ENCODE measurements at regions not wholly inside any gene's neighbourhood (a gene's known extent, or its start where the extent isn't known, plus 50 kb on each side); places are given as distances from the start of the nearest gene placed in this dataset.

GRCh38 chr4:123884922-123885321 is 488.3 kb downstream of the SPRY1 start:
- no peaks in the 10 kb centered on the region for H3K36me3 ChIP-seq
- TF ChIP-seq CTCF (IDR thresholded peaks at IDR 0.05) = no peak
- intact Hi-C loops (cut with DNase I) = loop anchor here in 1 of 10 donors (5.0 kb wide), 1 partner anchor 38 kb away; no protein-coding TSS in a partner anchor
- ATAC-seq (no peak), DNase-seq (no peak)
- no peaks in the 10 kb centered on the region for H3K27me3 ChIP-seq
- peaks cover 0 to 13% (median 0%) of the 10 kb centered on the region in 11 donors for H3K9me3 ChIP-seq
- H3K4me1 ChIP-seq = peaks cover 0 to 9% (median 0%) of the 10 kb centered on the region in 9 donors
- 95 to 97% methylated on average over 6 of the region's 6 CpGs for WGBS, 2 donors
- H3K4me3 ChIP-seq = no peak overlapping the region
- no peak overlapping the region for H3K27ac ChIP-seq

GRCh38 chr4:123889507-123889906 is 492.9 kb downstream of the SPRY1 start:
- no peaks in the 10 kb centered on the region for H3K27me3 ChIP-seq
- no peaks in the 10 kb centered on the region for H3K36me3 ChIP-seq
- no peak overlapping the region for H3K4me3 ChIP-seq
- TF ChIP-seq CTCF (IDR thresholded peaks at IDR 0.05) = no peak
- WGBS, 2 donors = 76 to 93% methylated on average over 1 of the region's 1 CpG
- intact Hi-C loops (cut with DNase I) = loop anchor here in 1 of 10 donors (5.0 kb wide), 1 partner anchor 42 kb away; no protein-coding TSS in a partner anchor
- DNase-seq (no peak), ATAC-seq (no peak)
- peak overlapping the region in 5 of 10 donors; percentile 8 to 41 (median 29) for H3K27ac ChIP-seq
- H3K9me3 ChIP-seq = peaks cover 0 to 13% (median 0%) of the 10 kb centered on the region in 11 donors
- H3K4me1 ChIP-seq = peaks cover 0 to 32% (median 20%) of the 10 kb centered on the region in 9 donors

GRCh38 chr4:123890889-123891288 is 494.3 kb downstream of the SPRY1 start:
- peaks cover 0 to under 1% (median 0%) of the 10 kb centered on the region in 11 donors for H3K9me3 ChIP-seq
- DNase-seq (no peak), ATAC-seq (no peak)
- H3K27ac ChIP-seq = no peak overlapping the region
- no peaks in the 10 kb centered on the region for H3K36me3 ChIP-seq
- peaks cover 0 to 35% (median 22%) of the 10 kb centered on the region in 9 donors for H3K4me1 ChIP-seq
- intact Hi-C loops (cut with DNase I) = loop anchor here in 1 of 10 donors (5.0 kb wide), 1 partner anchor 144 kb away; no protein-coding TSS in a partner anchor
- no peak for TF ChIP-seq CTCF (IDR thresholded peaks at IDR 0.05)
- WGBS, 2 donors = 97% methylated on average over 3 of the region's 3 CpGs
- H3K27me3 ChIP-seq = no peaks in the 10 kb centered on the region
- H3K4me3 ChIP-seq = no peak overlapping the region

- Histone ChIP-seq H3K4me1 (peaks cover 3 to 45% (median 29%) of the 10 kb centered on the region in 9 donors), H3K27ac (peak overlapping the region in 6 of 10 donors; percentile 54 to 80 (median 66)), H3K4me3 (no peak overlapping the region), H3K27me3 (no peaks in the 10 kb centered on the region), H3K9me3 (no peaks in the 10 kb centered on the region), H3K36me3 (no peaks in the 10 kb centered on the region)
- TF ChIP-seq CTCF (IDR thresholded peaks at IDR 0.05) = no peak
- 79 to 81% methylated on average over 3 of the region's 3 CpGs for WGBS, 2 donors
- ATAC-seq = no peak
- intact Hi-C loops (cut with DNase I) = loop anchor here in 1 of 10 donors (5.0 kb wide), 1 partner anchor 145 kb away; no protein-coding TSS in a partner anchor
- DNase-seq = no peak
These were observed 495.3 kb downstream of the SPRY1 start for GRCh38 chr4:123891881-123892280.
